GM21381 (cell line): ENCODE measurements at regions not wholly inside any gene's neighbourhood (a gene's known extent, or its start where the extent isn't known, plus 50 kb on each side); places are given as distances from the start of the nearest gene placed in this dataset.

Source experiments
- ATAC-seq: cut with Tn5 transposase; IDR thresholded peaks from one replicate; pipeline ENCODE4 v1.9.1; 2021; ENCODE audit warnings: mild to moderate bottlenecking, moderate library complexity; ENCODE audit not compliant: unreplicated experiment

- ATAC-seq, result no peak
These were observed 181.3 kb upstream of the SPAG17 start for GRCh38 chr1:118366286-118366685.

- no peak for ATAC-seq
These were observed 179.9 kb upstream of the SPAG17 start for GRCh38 chr1:118364882-118365281.

DNA sequence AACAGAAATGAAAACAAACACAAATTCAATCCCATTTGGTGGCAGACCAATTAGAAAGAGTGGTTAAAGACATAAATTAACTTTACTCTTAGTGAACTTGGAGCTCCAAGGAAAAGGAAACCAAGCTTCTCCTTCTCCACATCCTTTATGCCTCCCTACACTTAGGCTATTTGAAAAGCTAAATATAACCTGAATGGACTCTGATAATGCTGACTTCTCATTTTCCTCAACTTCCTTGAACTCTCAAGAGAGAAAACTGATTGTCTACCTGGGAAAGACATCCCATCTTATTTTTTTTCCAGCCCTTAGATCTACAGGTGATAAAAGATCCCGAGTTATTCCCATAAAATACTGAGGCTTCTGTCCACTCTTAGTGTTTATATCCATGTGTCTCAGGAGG, 178.4 kb upstream of the SPAG17 start:
- no peak for ATAC-seq

GRCh38 chr1:118360817-118361216, 175.8 kb upstream of the SPAG17 start:
- ATAC-seq, result no peak

DNA sequence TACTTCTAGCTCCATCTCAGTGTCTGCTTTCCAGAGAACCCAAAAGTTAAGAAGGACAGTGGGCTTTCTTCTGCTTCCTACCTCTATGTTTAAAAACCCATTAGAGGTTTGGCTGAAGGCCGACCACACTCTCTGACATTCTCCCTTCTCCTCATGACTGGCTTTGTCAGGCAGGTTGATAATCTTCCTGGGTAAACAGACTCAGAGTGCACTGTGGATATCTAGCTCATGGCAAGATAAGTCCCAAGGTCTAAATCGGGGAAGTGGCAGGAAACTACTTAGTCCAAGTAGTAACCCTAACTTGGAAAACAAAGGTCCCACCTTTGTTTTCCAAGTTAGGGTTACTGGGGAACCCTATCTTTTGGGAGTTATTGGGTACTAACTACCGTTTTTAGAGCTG, 161.9 kb upstream of the SPAG17 start:
- ATAC-seq, result no peak

GRCh38 chr1:118340928-118341910, 156.2 kb upstream of the SPAG17 start:
- no peak for ATAC-seq

DNA sequence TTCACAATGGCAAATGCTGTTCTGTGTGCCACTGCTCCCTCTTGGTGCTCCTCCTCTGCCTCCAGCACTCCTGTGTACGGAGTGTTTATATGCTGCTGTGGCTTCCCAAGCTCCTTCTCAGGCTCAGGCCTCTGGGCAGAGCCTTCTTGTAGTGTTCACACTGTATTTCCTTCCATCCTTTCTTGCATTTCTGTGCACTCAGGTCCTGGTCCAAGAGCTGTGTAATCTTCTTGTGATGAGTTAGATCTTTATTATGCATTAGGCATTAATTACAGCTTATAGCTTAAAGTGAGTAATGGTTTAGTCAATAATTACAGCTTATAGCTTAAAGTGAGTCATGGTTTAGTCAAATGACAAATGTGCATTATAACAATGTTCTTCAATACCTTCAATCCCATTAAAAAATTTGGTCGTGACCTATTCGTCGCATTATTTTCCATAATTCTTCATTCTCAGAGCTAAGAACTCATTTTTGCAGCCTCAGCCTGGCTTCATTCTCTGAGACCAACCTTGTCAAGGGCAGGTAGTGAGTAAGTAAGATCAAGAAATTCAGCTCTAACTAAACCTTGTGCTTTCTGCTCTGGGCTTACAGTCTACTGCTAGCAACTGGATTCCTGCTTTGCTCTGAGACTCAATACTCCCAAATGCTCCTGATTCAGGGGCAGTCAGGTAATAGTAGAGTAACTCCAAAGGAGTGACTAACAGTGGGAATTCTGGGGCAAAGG, 154.5 kb upstream of the SPAG17 start:
- ATAC-seq, result no peak

- no peak for ATAC-seq
These were observed 153.9 kb upstream of the SPAG17 start for GRCh38 chr1:118338936-118339335.

GRCh38 chr1:118337346-118337745, 152.3 kb upstream of the SPAG17 start:
- ATAC-seq, result no peak

- peak; percentile 73 for ATAC-seq
These were observed 150.3 kb upstream of the SPAG17 start for GRCh38 chr1:118335331-118335732.

DNA sequence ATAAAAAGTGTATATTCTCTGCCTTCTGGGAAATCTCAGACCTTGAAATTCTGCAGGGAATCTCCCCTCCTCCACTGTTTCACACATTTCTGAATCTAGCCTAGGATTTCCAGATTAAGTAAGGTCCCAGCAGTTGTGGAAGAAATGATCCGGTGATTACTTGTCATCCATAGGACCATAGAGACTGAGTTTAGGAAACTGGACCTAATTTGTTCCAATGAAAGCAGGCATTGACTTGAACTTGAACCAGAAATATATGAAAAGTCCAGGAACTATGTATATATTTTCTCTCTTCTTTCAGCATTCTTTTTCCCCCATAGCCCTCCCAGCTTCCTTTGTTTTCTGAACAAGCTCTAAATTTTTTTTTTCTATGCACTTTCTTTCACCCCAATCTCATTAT, 149.5 kb upstream of the SPAG17 start:
- no peak for ATAC-seq

DNA sequence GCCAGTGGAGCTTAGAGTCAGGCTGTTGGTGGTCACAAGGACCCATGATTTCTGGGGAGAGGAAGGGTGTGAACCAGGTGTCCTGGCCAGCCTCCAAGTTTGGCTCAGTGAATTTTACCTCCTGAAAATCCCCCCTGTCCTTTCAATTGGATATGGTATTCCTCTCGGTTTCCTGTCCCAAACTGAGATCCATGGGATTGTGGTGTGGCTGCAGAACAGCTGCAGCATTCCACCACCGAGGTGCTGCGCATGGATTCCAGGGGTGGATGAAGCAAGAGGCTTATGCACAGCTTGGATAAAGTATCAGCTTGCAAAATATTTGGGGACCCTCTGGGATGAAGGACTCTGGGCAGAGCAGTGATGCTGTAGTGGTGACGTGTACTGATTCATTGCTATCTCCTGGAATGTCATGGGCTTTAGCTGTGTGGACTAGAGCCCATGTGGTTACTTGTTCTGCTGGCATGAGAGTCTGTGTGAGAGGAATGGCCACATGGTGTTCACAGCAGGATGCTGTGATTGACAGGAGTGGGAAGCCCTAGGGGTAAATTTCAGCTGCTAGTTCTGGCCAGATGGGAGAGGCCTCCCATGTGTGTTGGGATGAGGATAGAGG, 148.7 kb upstream of the SPAG17 start:
- no peak for ATAC-seq

DNA sequence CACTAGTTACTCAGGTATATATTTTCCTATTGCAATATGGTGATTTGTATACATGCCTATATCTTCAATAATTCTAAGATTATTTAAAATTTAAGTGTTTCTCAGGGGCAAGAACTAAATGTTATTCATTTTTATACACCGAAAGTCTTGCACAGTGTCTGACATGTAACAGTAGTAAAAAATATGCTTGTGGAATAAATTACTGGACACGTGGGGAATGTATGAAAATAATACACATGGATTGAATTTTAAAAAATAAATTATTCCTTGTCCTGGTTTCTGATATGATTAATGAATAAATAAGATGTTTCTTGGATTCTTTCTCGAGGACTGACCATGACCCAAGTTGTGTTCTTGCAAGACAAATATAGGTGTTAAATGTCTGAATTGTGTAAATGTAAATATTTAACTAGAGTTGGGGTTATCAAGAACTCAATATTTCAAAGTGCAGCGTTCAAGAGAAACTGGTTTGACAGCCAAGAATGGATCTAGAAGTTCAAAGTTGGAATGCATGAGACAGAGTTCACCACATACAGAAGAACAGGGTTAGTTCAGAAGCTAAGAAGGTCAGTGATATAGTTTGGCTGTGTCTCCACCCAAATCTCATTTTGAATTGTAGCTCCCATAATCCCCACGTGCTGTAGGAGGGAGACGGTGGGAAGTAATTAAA, 142.1 kb upstream of the SPAG17 start:
- no peak for ATAC-seq

DNA sequence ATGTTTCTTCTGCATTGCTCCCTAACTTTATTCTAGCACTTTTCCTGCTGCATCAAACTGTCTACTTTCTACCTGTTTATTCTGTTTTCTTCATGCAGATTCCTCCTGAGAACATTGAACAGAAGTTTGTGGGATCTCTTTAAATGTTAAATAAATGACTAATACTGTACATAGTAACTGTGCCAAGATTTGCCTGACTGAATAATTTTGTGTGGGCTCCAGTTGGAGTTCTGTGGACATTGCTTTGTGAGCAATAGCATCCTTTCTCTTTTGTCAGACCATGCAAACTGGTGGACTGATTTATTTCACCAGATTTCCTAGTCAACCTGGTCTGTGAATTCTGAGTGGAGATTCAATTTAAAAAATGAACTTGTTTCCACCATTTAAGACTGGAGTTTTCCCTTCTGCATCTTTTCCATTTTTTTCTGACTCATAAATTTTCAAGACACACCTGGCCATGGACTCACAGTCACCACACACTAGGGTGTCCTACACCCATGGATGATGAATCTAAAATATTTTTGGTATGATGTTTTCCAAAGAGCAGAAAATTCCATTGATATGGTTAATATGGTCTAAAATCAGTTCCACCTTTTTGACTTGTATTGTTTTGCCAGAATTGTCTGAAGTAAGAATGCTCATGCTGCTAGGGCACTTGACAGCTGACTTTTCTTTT, 140.7 kb upstream of the SPAG17 start:
- no peak for ATAC-seq

- no peak for ATAC-seq
These were observed 138.2 kb upstream of the SPAG17 start for GRCh38 chr1:118323246-118323645.

DNA sequence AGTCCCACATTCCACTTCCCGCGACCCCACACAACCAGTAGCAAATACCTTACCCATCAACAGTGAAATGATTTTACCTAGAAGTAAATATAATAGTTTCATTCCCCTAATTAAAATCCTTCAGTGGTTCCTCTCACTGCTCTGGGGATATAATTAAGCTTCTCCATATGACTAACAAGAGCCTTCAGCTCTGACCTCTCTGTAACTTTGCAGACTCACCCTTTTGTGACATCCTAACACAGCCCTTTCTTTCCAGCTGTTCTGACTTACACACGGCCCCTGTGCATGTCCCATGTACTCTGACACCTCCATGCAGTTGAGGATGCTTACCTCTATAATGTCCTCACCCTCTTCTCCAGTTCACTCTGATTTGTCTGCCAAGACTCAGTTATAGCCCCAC, 137.3 kb upstream of the SPAG17 start:
- no peak for ATAC-seq

- no peak for ATAC-seq
These were observed 136.8 kb upstream of the SPAG17 start for GRCh38 chr1:118321840-118322239.

GRCh38 chr1:118317842-118318614, 133.0 kb upstream of the SPAG17 start:
- ATAC-seq, result no peak

DNA sequence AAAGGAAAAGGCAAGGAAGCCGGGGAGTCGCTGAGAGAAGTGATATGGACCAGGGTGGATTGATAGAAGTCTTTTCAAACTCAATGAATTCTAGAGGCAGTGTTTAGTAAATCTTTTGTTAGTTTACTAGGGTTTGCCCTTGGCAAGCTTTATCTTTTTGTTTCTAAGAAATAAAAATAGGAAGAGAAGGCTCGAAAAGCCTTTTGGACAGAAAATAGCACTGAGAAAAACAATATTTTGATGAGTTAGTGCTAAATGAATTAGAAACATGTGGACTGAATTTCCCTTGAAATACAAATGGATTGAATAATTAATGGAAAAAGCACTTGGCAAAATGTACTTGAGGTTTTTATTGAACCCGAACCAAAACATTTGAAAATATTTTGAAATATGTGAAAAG, 121.8 kb upstream of the SPAG17 start:
- ATAC-seq, result no peak
